Amniotic stem cell (primary cell): ENCODE measurements at regions not wholly inside any gene's neighbourhood (a gene's known extent, or its start where the extent isn't known, plus 50 kb on each side); places are given as distances from the start of the nearest gene placed in this dataset.
"Not testable (repeated sequence)": the region's sequence is repeated elsewhere in the genome, so short reads cannot be mapped to it uniquely, and the experiment has no call there.

Experiments used
- DNase-seq: peaks from one replicate; lab custom pipeline; 2025; lab: John Stamatoyannopoulos, UW

DNA sequence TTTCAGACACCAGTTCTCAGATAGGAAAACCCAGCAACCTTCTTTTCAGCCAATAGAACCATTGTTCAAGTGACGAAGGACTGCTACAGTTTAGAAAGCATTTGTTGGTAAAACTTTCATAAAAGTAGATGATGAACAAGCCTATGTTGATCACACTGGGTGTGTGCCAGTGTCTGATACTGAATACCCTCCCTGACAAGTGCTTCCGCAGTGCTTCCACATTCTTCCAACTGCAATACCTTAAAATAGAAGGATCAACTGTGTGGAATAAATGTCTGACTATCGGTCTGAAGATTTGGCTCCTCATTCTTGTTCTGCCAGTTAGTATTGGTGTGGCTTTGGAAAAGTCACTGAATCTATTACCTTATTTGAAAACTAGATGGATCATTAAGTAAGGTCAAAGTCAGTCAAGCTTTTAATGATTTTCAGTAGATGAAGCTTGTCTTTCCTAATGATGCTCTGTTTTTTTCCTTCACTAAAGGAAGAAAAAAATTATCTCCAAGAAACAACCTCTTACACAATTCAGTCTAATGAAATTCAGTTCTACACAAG, 479.4 kb upstream of the CBLB start:
- DNase-seq = no peak

DNA sequence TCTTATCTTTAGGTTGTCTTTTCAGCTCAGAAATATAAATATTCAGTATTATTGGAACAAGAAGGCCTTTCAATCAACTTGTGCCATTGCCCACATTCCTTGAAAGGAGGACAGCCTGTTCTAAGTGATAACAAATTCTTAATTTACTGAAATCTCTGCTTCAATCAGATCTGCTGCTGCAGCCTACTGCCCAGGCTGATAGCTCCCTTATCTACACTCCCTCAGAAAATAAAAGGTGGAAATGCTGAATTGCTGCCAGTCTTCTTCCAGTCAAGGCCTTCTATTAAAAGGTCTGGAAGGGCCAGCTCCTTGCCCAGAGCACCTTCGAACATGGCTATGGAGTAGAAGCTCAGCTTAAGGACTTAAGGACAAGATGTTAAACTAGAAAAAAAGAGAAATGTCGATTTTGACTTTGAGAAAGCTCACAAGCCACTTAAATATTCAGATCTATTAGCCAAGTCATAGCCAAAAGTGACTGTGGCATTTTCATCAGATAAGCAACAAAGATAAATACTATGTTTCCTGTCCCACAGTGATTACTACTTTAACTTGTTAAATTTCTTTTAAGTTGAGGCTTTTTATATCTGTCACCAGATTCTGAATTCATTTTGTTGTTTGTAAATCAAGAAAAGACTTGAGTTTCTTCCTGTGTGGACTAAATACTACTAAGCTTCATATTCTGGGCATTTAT, 480.5 kb upstream of the CBLB start:
- DNase-seq = no peak

DNA sequence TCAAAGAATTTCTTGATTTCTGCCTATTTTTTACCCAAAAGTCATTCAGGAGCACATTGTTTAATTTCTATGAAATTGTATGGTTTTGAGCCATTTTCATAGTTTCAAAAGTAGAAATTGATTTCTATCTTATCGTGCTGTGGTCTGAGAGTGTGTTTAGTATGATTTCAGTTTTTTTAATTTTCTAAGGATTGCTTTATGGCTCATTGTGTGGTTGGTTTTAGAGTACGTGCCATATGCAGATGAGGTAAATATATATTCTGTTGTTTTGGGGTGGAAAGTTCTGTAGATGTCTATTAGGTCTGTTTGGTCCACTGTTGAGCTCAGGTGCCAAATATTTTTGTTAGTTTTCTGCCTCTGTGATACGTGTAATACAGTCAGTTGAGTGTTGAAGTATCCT, 487.1 kb upstream of the CBLB start:
- no peak for DNase-seq

DNA sequence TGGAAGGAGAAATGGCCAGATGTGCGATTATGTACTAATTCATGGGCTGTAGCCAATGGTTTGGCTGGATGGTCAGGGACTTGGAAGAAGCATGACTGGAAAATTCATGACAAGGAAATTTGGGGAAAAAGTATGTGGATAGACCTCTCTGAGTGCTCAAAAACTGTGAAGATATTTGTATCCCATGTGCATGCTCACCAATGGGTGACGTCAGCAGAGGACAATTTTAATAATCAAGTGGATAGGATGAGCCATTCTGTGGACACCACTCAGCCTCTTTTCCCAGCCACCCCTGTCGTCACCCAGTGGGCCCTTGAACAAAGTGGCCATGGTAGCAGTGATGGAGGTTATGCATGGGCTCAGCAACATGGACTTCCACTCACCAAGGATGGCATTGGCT, 490.9 kb upstream of the CBLB start:
- DNase-seq = no peak

DNA sequence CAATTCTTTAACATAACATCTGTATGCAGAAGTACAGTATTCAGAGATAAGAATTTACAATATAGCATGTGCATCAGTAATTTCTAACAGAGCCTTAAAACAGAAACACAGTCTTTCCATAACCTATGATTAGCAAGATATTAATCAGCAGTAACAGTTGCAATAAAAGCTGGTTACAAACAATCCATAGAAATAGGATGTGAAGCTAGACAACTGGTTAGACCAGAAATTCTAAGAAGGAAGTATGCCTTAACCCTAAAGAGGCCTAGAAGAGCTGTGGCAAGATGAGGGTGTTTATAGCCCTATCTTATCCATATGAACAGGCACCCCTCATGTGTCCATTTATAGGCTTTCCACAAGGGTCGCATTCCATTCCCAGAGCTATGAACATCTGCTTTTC, 492.1 kb upstream of the CBLB start:
- not testable (repeated sequence) for DNase-seq

DNA sequence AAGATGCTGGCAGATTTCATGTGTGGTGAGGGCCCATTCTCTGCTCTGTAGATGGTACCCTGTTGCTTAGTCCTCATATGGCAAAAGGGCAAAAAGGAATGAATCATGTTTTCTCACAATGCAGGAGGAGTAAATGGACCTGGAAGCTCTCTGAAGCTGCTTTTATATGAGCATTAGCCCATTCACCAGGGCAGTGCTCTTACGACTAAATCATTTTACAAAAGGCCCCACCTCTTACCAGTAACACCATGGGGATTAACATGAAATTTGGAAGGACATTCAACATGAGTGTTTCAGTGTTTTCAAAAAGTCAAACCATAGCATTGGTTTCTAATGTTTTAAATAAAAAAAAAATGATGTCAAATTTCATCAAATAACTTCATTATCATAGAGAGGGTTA, 495.7 kb upstream of the CBLB start:
- no peak for DNase-seq

DNA sequence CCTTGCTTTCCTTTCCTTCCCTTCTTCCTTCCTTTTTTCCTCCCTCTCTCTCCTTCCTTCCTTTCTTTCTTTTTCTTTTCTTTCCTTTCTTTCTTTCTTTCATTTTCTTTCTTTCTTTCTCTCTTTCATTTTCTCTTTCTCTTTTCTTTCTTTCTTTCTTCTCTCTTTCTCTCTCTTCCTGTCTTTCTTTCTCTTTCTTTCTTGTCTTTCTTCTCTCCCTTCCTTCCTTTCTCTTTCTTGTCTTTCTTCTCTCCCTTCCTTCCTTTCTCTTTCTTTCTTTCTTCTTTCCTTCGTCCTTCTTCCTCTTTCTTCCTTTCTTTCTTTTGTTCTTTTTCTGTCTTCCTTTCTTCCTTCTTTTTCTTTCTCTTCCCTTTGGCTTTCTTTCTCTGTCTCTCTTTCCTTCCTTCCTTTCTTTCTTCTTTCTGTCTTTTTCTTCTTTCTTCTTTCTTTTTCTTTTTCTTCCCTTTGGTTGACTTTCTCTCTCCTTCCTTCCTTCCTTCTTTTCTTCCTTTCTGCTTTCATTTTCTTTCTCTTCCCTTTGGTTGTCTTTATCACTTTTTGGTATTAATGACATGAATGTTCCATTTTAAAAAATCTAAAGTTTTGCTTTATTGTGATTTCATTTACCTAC, 496.4 kb upstream of the CBLB start:
- DNase-seq = no peak

DNA sequence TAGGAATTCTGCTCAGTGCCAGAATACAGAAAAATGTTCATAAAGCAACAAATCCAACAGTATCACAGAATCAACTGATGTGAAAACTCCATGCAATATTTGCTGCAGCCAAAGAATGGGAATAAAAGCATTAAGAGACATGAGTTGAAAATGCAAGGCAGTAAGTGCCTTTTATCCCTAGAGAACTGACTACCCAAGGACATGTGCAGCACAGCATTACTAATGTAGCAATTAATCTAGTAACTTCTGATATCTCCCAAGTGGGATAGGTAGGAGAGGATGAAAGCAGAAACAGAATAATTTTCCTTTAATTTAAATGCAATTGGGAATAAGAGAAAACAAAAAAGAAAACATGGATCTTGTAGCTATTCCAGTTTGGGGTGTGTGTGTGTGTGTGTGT, 497.5 kb upstream of the CBLB start:
- DNase-seq = no peak

DNA sequence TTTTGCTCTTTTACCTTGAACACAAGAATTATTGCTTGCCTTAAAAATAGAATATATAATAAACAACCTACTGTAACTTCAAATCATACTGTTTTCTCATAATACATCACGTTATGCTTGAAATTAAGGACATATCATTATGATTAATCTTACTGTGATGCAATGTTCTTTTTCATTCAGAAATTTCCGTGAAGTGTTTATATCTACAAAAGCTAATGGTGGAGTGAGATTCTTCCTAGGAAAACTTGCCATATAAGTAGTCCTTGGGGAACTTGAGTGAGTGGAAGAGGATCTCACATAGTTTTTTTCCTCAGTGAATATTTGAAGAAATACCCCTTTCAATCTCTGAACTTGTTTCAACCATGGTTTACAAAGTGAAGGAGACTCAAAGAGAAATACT, 498.7 kb upstream of the CBLB start:
- DNase-seq = no peak

DNA sequence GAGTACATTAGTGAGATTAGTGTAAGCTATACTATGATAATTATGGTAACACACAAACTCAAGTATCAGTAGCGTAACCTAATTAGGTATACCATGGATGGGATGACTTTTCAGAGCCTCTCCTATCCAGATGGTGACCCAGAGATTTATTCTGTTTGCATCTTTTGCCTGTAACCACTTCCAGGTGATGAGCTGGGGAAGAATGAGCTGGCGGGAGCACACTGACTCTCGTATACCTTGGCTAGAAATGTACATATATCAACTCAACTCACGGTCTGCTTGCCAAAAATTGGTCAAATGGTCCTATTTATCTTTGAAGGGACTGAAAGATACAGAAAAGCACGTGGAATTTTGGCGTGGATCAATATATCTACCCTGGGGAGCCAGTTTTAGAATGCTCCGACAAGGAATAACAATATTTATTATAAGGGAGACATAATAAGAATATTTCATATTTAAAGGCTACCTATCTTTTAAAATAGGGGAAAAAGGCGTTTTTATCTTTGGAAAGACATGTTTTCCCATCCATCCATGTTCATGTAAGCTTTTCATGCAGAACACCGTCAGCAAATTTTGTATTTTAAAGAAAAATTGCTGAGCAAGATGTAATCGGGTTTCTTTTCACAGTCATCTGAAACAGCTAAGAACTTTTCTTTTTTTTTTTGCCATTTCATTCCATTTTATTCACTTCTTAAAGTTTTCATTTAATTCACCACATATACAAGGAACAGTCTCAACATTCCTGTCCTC, 502.6 kb upstream of the CBLB start:
- no peak for DNase-seq

DNA sequence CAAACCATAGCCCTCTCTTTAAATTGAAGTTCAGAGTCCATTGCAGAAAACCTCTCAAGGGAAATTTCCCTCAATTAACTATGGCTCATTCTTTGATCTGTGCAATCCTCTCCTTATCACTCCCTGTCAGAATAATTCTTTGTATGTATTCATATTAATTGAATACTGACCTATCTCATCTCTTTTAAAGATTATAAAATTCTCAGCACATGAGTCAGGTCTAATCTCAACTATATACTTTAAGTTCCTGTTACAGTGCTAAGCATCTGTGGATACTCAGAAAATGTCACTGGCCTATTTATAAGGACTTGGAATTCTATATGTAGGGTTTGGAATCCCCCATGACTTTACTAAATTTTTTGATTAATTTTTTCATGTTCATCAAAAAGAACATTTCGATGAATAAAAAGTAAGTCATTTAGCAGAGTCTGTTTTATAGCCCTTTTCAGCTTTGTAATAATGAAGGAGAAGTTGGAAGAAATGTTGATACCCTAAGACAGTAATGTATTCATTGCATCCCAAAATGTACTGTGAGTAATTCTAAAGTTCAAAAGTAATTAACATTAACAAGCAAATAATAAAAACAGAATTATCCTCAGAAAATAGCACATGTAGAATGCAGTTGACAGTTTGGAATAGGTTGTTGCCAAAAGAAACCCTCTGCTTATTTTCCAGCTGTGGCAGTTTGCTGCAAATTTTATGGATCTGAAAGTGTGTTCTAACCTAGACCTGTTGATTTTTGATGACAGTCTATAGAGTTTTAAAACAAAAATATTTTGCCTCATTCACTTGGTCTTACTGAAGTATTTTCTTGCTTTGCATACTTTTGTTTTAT, 503.4 kb upstream of the CBLB start:
- no peak for DNase-seq

DNA sequence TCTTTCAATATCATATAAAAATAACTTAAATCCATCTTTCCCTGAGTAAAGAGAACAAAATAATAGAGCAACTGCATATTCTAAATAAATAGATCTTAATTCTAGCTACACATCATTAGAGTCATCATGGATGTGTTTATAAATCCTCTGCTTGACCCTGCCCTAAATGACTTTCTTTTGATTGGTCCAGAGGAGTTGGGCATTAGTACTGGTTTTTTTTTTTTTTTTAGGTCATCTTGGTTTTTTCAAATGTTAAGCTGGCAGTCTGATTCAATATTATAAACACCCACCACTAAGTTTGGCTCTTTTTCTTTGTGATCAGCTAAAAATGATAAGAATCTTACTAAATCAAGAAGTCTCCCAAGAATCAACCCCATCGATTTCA, 504.0 kb upstream of the CBLB start:
- no peak for DNase-seq

DNA sequence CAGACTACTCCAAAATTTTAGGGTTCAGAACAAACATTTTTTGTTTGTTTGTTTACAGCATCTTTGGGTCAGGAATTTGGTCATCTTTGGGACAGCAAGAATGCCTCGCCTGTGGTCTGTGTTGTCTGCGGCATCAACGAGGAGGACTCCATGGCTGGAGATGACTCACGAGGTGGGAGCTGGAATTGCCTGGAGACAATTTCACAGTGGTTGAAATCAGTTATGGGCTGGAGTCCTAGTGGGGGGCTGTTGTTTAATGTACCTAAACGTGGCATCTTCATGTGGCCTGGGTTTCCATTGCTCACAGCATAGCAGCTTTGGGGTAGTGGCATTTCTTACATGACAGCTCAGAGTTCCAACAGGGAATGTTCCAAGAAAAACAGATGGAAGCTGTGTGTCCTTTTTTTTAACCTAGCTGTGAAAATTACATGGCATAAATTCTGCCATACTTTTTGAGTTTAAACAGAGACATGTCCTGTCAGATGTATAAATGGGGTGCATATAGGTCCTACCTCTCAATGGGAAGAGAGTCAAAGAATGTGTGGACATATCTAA, 507.3 kb upstream of the CBLB start:
- no peak for DNase-seq

DNA sequence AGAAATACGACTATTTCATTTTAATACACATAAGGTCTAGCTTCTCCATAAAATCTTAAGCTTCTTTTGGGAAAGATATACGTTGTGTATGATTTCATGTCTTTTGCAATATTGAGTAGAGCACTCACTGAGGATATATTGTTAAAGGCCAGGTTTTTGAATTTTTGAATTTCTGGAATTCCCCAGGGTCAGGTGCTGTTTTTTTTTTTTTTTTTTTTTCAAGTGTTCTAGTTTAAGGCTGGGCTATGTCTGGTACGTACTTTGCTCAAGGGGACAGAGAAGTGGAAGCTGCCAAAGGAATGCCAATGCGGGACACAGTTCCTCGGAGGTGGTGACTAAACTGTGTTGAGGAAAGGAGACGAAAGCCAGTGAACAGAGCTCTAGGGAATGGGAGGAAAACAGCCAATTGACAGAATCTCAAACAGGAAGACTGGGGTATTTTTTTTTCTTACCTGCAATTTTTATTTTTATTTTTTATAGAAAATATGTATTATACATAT, 510.5 kb upstream of the CBLB start:
- DNase-seq = no peak

DNA sequence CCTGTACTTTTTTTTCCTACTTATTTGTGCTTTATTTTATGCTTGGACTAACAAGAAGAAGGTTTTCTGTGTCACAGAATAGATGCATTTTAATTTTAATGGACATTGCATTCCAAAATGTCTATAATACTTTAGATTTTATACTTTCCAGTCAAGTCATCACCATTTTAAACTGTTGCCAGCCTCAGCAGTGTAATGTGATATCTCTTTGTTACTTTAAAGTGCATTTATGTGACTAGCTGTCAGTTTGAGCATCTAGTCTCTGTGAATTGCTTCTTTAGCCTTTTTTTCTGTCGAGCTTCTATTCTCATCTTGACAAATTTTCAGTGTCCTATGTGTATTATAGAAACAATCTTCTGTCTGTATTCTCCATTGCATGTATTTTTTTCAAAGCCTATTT, 511.4 kb upstream of the CBLB start:
- DNase-seq = no peak

DNA sequence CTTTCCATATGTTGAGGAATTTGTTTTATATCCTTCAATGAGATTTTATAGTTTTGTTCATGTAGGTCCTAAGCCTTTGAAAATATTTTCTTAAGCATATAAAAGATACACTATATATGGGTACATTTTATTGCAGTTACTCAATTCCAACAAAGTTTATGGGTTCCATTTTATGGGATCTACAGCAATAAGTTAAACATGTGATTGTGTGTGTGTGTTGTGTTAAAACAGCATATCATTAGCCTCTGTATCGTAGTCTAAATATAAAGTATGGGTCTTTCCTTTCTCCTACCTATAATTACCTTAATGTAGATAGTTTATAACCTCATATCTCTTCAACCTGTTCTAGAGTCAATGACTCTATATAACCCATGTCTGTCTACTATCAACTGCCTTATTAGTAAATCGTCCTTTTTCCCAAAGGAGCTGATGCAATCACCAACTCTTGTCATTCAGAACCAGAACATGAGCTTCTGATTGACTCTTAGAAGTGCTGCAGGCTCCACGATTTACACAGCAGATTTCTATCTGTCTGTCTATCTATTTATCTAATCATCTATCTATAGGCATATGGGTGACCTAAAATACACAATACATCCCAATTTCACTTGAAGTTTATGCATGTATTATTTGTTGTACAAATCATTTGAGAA, 512.6 kb upstream of the CBLB start:
- DNase-seq = no peak

DNA sequence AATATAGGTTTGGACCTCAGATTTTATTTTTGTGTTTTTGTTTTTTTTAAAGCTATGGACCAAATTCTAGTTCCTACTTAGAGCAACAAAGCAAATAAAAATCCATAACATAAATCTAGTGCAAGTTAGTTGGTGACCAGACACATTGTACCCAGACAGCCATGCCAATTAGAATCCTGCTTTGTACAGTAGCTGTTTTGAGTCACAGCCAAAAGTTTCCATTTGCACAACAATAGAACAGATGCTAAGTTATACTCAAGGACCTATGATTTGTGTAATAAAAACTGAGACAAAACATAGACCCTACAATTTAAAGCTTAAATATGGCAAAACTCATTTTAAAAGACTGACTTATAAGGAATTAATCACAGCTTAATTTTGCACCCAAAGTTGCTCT, 513.1 kb upstream of the CBLB start:
- DNase-seq = no peak

DNA sequence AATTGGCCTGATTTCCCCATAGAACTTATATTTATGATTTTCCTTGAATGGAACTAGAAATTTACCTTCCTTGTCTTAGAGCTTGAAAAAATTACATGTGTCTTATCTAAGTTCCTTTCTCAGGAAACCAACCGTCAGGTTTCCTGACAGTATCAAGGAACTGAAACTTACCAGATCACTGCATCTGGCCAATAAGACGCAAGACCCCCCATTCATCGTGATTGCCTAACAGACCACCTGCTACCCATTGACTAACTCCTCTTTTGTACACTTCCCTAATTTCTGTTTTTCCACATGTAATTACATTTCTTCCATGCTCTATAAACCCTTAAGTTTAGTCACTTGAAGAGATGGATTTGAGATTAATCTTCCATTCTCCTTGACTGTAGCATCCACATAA, 517.2 kb upstream of the CBLB start:
- DNase-seq = no peak

DNA sequence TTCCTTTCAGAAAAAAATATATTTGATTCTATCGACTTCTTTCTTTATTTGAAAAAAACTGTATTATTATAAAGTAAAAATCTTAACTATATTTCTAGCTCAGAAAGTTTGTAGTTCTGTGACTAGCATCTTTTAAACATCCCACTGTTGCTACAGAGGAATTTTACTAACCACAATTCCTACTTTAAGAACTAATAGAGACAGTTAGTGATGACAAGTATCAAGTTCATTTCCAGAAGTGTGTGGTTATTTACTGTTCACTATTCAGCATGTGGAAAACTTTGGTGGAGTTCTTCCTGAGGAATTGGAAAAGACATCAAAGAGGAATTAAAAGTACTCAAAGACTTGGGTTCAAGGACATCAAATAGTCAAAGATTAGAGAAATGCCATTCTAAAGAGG, 524.1 kb upstream of the CBLB start:
- no peak for DNase-seq

DNA sequence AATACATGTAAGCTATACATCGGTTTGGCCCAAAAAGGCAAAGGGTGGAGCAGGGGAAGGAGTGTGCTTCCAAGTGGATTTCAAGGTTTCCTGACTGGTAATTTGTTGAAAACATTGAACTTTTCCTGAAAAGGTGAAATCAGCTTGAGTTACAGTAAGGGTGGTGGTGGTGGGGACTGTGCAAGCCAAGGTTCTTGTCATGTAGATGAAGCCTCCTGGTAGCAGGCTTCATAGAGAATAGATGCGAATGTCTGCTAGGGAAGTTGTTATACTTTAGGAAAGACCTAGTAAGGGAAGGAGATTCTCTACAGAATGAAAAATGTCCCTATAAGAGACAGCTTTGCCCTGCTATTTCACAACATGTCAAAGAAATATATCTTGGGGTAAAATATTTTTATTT, 528.2 kb upstream of the CBLB start:
- DNase-seq = no peak

DNA sequence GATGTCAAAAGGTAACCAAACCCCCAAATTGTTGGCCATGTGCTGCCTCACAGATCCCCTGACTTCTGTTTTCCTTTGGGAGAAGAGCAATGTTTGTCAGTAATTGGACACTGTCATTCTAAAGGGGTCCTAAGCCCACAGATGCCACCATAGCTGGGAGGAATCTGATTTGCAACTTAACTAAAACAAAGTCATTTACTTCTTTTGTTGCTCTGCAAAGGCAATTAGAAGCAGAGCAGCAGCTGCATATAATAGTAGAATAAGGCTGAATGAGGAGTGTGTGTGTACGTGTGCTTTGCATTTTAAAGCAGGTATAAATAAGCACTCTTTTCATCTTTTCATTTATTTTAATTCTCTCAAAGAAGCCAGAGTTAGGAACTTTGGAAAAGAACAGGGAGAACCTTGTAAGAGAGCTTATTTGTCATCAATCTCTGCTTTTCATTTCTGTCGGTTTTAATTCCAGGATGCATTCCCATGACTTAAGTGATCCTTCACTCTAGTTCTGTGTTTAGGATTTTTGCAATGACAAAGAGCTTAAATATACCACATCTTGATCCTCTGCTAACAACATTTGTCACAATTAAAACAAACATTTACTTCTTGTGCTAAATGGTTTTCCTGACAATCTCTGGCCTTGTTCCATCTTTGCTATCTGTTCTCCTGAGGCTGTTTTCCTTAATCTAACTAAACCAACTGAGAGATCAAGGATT, 530.2 kb upstream of the CBLB start:
- DNase-seq = no peak
